PC-9 (cell line): ENCODE measurements at regions not wholly inside any gene's neighbourhood (a gene's known extent, or its start where the extent isn't known, plus 50 kb on each side); places are given as distances from the start of the nearest gene placed in this dataset.
"Not testable (repeated sequence)": the region's sequence is repeated elsewhere in the genome, so short reads cannot be mapped to it uniquely, and the experiment has no call there.

Source experiments
- BruUV-seq: library from RNA; stranded (reverse); fragments of 400-500 nt; replicated peaks from 2 replicates; lab custom pipeline; 2021; lab: Mats Ljungman, UMichigan
- CTCF ChIA-PET: fragments of 300-600 bp; sonication (Branson Sonifier 250); formaldehyde crosslinking; loops from one replicate; lab custom pipeline; 2022; ENCODE audit warnings: antibody characterized with exemption; lab: Charles Lee
- POLR2A ChIA-PET: fragments of 300-600 bp; sonication (Branson Sonifier 250); formaldehyde crosslinking; loops from one replicate; lab custom pipeline; 2022; ENCODE audit warnings: antibody characterized with exemption; ENCODE audit not compliant: unreplicated experiment; lab: Charles Lee
- DNase-seq, 2 experiments: peaks; one replicate each; pipeline versions ENCODE4 v3.0.0 to v3.0.0-alpha.2; 2015 to 2022; ENCODE audit warnings: mixed read lengths in 1 of 2
- H2AFZ ChIP-seq: fragments of 200-600 bp; sonication (generic); 2 replicates; pipeline ENCODE4 v1.8.1; 2017; ENCODE audit warnings: antibody characterized with exemption
- H3F3A ChIP-seq: fragments of 200-600 bp; sonication (generic); 2 replicates; pipeline ENCODE4 v1.8.1; 2017; ENCODE audit warnings: antibody characterized with exemption, mild to moderate bottlenecking, low read depth; ENCODE audit not compliant: insufficient read depth
- H3K27ac ChIP-seq: fragments of 200-600 bp; sonication (generic); 2 replicates; pipeline ENCODE4 v1.6.1; 2016; ENCODE audit warnings: mixed run types
- H3K27me3 ChIP-seq: fragments of 200-600 bp; sonication (generic); 2 replicates; pipeline ENCODE4 v1.6.1; 2016; ENCODE audit warnings: low read depth, mixed run types; ENCODE audit not compliant: insufficient read depth
- H3K36me3 ChIP-seq: fragments of 200-600 bp; sonication (generic); 2 replicates; pipeline ENCODE4 v1.6.1; 2016; ENCODE audit warnings: low read depth, mixed run types
- H3K4me1 ChIP-seq: fragments of 200-600 bp; sonication (generic); replicated peaks from 2 replicates; pipeline ENCODE4 v1.6.1; 2016; ENCODE audit warnings: mixed run types; ENCODE audit not compliant: insufficient read depth
- H3K4me2 ChIP-seq: fragments of 200-600 bp; sonication (generic); 2 replicates; pipeline ENCODE4 v1.6.1; 2017; ENCODE audit warnings: mixed run types
- H3K4me3 ChIP-seq: fragments of 200-600 bp; sonication (generic); 2 replicates; pipeline ENCODE4 v1.6.1; 2016; ENCODE audit warnings: mixed run types
- H3K79me2 ChIP-seq: fragments of 200-600 bp; sonication (generic); 2 replicates; pipeline ENCODE4 v1.6.1; 2017; ENCODE audit warnings: low read depth, mixed run types
- H3K9me2 ChIP-seq: fragments of 200-600 bp; sonication (generic); 2 replicates; pipeline ENCODE4 v1.8.1; 2017; ENCODE audit warnings: mild to moderate bottlenecking; ENCODE audit not compliant: insufficient read depth
- H3K9me3 ChIP-seq: fragments of 200-600 bp; sonication (generic); 2 replicates; pipeline ENCODE4 v1.8.1; 2016; ENCODE audit warnings: low read depth; ENCODE audit not compliant: insufficient read depth
- H4K20me1 ChIP-seq: fragments of 200-600 bp; sonication (generic); 2 replicates; pipeline ENCODE4 v1.8.1; 2017; ENCODE audit not compliant: insufficient read depth
- EZH2 ChIP-seq: fragments of 200-600 bp; sonication (generic); IDR thresholded peaks from 2 replicates; pipeline ENCODE4 v1.8.0; 2017; ENCODE audit warnings: antibody characterized with exemption, low read depth
- intact Hi-C: fragments of 100-400 bp; cut with micrococcal nuclease; formaldehyde crosslinking; loops from one replicate; pipeline ENCODE4 v1.10.0; 2022; ENCODE audit not compliant: unreplicated experiment
- TF ChIP-seq, protein P1 (sequence below): fragments of 200-600 bp; sonication (generic); conservative IDR thresholded peaks from 2 replicates; pipeline ENCODE4 v1.6.1; 2017; ENCODE audit warnings: mixed run types, antibody characterized with exemption, mild to moderate bottlenecking, moderate library complexity

DNA sequence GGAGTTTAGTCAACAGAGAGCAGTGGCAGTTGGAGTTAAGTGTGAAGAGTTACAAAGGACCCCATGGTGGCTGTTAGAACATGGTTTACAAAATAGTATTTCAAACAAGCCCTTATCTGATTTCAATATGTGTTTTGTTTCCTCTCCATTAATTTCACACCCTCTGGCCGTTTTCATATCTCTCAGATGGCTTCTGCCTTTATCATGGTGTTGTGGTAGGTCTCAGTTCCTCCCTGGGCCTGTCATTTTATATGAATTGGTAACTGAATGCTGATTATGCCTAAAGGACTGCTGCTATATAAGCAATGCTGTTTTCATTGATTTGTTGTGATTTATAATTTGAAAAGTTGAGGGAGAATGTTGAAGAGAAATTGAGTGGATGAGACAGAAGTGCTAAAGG lies 686.7 kb downstream of the NYAP2 start:
- H3F3A ChIP-seq, result no peaks in the 10 kb centered on the region
- no peaks in the 10 kb centered on the region for H3K9me3 ChIP-seq
- no peaks in the 10 kb centered on the region for H4K20me1 ChIP-seq
- POLR2A ChIA-PET, result no interaction called here
- H3K4me3 ChIP-seq, result no peak overlapping the region
- no TSS peak for BruUV-seq
- no peak overlapping the region for H3K4me2 ChIP-seq
- no peaks in the 10 kb centered on the region for H3K27me3 ChIP-seq
- CTCF ChIA-PET, result no interaction called here
- no peak for DNase-seq
- no peaks in the 10 kb centered on the region for H3K36me3 ChIP-seq
- TF ChIP-seq, protein P1, sequence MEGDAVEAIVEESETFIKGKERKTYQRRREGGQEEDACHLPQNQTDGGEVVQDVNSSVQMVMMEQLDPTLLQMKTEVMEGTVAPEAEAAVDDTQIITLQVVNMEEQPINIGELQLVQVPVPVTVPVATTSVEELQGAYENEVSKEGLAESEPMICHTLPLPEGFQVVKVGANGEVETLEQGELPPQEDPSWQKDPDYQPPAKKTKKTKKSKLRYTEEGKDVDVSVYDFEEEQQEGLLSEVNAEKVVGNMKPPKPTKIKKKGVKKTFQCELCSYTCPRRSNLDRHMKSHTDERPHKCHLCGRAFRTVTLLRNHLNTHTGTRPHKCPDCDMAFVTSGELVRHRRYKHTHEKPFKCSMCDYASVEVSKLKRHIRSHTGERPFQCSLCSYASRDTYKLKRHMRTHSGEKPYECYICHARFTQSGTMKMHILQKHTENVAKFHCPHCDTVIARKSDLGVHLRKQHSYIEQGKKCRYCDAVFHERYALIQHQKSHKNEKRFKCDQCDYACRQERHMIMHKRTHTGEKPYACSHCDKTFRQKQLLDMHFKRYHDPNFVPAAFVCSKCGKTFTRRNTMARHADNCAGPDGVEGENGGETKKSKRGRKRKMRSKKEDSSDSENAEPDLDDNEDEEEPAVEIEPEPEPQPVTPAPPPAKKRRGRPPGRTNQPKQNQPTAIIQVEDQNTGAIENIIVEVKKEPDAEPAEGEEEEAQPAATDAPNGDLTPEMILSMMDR, result no peak
- no peak for TF ChIP-seq EZH2
- H3K27ac ChIP-seq, result no peak overlapping the region
- H3K9me2 ChIP-seq, result no peaks in the 10 kb centered on the region
- no peak overlapping the region for H2AFZ ChIP-seq
- H3K79me2 ChIP-seq, result no peaks in the 10 kb centered on the region
- intact Hi-C loops, result no loop called here
- no peaks in the 10 kb centered on the region for H3K4me1 ChIP-seq

DNA sequence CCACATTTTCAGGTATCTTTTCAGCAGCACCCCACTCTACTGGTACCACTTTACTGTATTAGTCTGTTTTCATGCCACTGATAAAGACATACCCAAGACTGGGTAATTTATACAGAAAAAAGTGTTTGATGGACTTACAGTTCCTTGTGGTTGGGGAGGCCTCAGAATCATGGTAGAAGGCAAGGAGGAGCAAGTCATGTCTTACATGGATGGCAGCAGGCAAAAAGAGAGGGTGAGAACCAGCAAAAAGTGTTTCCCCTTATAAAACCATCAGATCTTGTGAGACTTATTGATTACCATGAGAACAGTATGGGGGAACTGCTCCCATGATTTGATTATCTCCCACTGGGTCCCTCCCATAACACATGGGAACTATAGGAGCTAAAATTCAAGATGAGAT lies 685.9 kb downstream of the NYAP2 start:
- H3K4me1 ChIP-seq, BruUV-seq, H3K9me3 ChIP-seq, H3K27me3 ChIP-seq, H3K4me2 ChIP-seq, H3K36me3 ChIP-seq, DNase-seq, H3K79me2 ChIP-seq, intact Hi-C loops, H2AFZ ChIP-seq, H4K20me1 ChIP-seq, H3K9me2 ChIP-seq, H3K4me3 ChIP-seq, H3F3A ChIP-seq, H3K27ac ChIP-seq, CTCF ChIA-PET: not testable (repeated sequence)
- POLR2A ChIA-PET, result interaction anchor here (0.7 kb wide), 1 partner anchor 636 kb away, joined by 3 read pairs; no protein-coding TSS in a partner anchor

DNA sequence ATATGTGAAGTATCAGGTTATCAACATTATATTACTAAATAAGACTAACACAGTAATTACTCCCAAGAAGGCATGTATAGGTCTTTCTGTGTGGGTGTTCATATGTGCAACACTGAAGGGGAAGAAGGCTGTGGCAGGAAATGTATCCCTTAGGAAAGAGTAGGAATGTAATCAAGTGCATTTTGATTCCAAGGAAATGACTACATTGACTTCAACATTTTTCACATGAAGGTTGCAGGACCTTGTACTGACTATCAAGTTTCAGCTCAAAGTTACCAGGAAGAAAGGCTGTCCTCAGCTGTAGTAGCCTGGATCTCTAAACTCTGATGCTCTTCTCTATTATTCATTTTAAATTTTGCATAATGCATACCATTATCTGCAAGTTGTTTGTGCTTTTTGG lies 680.8 kb downstream of the NYAP2 start:
- TF ChIP-seq EZH2, result no peak
- TF ChIP-seq, protein P1, result no peak
- H3K36me3 ChIP-seq, result no peaks in the 10 kb centered on the region
- ChIA-PET POLR2A (no interaction called here), CTCF (no interaction called here)
- H3K4me2 ChIP-seq, result no peak overlapping the region
- BruUV-seq, result no TSS peak
- no peak overlapping the region for H3K4me3 ChIP-seq
- H4K20me1 ChIP-seq, result no peaks in the 10 kb centered on the region
- no peak overlapping the region for H2AFZ ChIP-seq
- intact Hi-C loops, result no loop called here
- no peak overlapping the region; the same call in 1 of the 2 replicates for H3K27ac ChIP-seq
- H3K79me2 ChIP-seq, result no peaks in the 10 kb centered on the region
- H3K9me2 ChIP-seq, result no peaks in the 10 kb centered on the region
- no peaks in the 10 kb centered on the region for H3F3A ChIP-seq
- no peaks in the 10 kb centered on the region for H3K4me1 ChIP-seq
- H3K9me3 ChIP-seq, result no peaks in the 10 kb centered on the region
- H3K27me3 ChIP-seq, result no peaks in the 10 kb centered on the region
- DNase-seq, result no peak

DNA sequence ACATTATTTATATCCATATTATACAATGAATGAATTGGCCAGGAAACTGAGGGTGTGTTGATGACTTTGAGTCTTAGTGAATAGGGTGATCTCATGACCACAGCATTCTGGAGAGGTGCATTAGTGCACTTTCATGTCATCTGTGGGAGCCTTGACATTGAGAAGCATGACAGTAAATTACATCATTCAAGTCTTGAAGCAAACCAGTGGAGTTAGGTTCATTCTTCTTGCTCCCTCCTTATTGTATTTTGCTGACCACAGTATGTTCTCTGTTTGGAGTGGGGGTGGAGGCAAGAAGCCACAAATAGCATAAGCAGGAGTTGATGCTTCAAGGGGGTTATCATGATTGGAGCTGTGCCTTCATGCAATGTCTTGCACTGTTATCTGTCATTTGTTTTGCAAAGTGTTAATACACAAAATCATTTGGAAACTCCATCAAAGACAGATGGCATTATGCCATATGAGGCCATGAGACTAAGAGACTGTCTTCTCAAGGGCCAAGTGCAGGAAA lies 680.2 kb downstream of the NYAP2 start:
- intact Hi-C loops, result no loop called here
- CTCF ChIA-PET, result no interaction called here
- no peaks in the 10 kb centered on the region for H3K36me3 ChIP-seq
- no peak overlapping the region for H2AFZ ChIP-seq
- H3K4me3 ChIP-seq, result no peak overlapping the region
- H3F3A ChIP-seq, result no peaks in the 10 kb centered on the region
- H3K4me1 ChIP-seq, result no peaks in the 10 kb centered on the region
- no peak overlapping the region for H3K4me2 ChIP-seq
- H3K79me2 ChIP-seq, result no peaks in the 10 kb centered on the region
- TF ChIP-seq EZH2, result no peak
- TF ChIP-seq, protein P1, result no peak
- BruUV-seq, result no TSS peak
- POLR2A ChIA-PET, result no interaction called here
- H4K20me1 ChIP-seq, result no peaks in the 10 kb centered on the region
- H3K9me2 ChIP-seq, result no peaks in the 10 kb centered on the region
- DNase-seq, result no peak
- H3K27me3 ChIP-seq, result no peaks in the 10 kb centered on the region
- H3K9me3 ChIP-seq, result no peaks in the 10 kb centered on the region
- H3K27ac ChIP-seq, result no peak overlapping the region; the same call in 1 of the 2 replicates
